ENCODE measurements at regions not wholly inside any gene's neighbourhood (a gene's known extent, or its start where the extent isn't known, plus 50 kb on each side); places are given as distances from the start of the nearest gene placed in this dataset.

GRCh38 chr4:135191596-135191995 is 990.0 kb upstream of the PABPC4L start:
- H3K27ac ChIP-seq (ENCODE audit: low read depth, low read length): no peak overlapping the region
- Mint-ChIP-seq H3K4me3 (ENCODE audit: unreplicated experiment) (no peak overlapping the region), H3K27ac (ENCODE audit: unreplicated experiment) (no peak overlapping the region), H3K27me3 (ENCODE audit: low read depth, unreplicated experiment) (no peaks in the 10 kb centered on the region), H3K9me3 (ENCODE audit: unreplicated experiment) (peaks cover 3% of the 10 kb centered on the region), H3K4me1 (ENCODE audit: low read depth, unreplicated experiment) (peaks cover 20% of the 10 kb centered on the region), H3K36me3 (ENCODE audit: low read depth, unreplicated experiment) (no peaks in the 10 kb centered on the region)
- FAIRE-seq (no peak), DNase-seq (ENCODE audit: low read depth) (no peak)
- no peak overlapping the region for H3K9ac ChIP-seq (ENCODE audit: low read length)
- no peaks in the 10 kb centered on the region for H3K27me3 ChIP-seq (ENCODE audit: insufficient read depth, low read length)
- H3K9me3 ChIP-seq (ENCODE audit: insufficient read depth, low read depth, low read length): no peaks in the 10 kb centered on the region
- no peak overlapping the region for H3K4me2 ChIP-seq (ENCODE audit: low read length)
- H3K36me3 ChIP-seq (ENCODE audit: insufficient read depth, low read length): no peaks in the 10 kb centered on the region
- no peak for TF ChIP-seq CTCF (IDR thresholded peaks at IDR 0.05; ENCODE audit: insufficient read depth, low read depth, low read length)
- TF ChIP-seq EZH2 (IDR thresholded peaks at IDR 0.05; ENCODE audit: insufficient read depth, low read length): no peak
- H3K4me1 ChIP-seq (ENCODE audit: insufficient read depth, low read length): peaks cover 6% of the 10 kb centered on the region
- no peak overlapping the region for H3K4me3 ChIP-seq (ENCODE audit: insufficient read depth, low read depth, low read length)
- H4K20me1 ChIP-seq (ENCODE audit: insufficient read depth, low read length): no peaks in the 10 kb centered on the region
- H2AFZ ChIP-seq (ENCODE audit: low read depth, low read length): no peak overlapping the region
- H3K79me2 ChIP-seq (ENCODE audit: insufficient read depth, low read length): no peaks in the 10 kb centered on the region

DNA sequence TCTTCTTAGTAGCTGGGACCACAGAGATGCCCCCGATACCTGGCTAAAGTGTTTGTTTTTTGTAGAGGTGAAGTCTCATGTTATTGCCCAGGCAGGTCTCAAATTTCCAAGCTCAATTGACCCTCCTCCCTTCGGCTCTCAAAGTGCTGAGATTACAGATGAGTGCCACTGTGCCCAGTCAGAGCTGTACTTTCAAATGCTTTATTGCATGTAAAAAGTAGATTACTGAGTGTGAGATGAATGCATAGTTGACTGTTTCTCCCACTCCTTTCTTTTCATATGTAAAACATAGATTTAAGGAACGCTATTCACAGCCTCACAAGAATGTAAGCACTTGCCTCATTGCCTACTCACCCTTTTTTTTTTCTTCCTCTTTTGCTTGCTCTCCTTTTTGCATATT is 984.4 kb upstream of the PABPC4L start:
- TF ChIP-seq EZH2 (IDR thresholded peaks at IDR 0.05; ENCODE audit: insufficient read depth, low read length): no peak
- TF ChIP-seq CTCF (IDR thresholded peaks at IDR 0.05; ENCODE audit: insufficient read depth, low read depth, low read length): no peak
- Histone ChIP-seq H3K4me2 (ENCODE audit: low read length) (no peak overlapping the region), H3K27me3 (ENCODE audit: insufficient read depth, low read length) (no peaks in the 10 kb centered on the region), H3K9ac (ENCODE audit: low read length) (no peak overlapping the region), H3K79me2 (ENCODE audit: insufficient read depth, low read length) (no peaks in the 10 kb centered on the region), H2AFZ (ENCODE audit: low read depth, low read length) (no peak overlapping the region), H3K4me1 (ENCODE audit: insufficient read depth, low read length) (no peaks in the 10 kb centered on the region), H4K20me1 (ENCODE audit: insufficient read depth, low read length) (no peaks in the 10 kb centered on the region), H3K9me3 (ENCODE audit: insufficient read depth, low read depth, low read length) (no peaks in the 10 kb centered on the region), H3K36me3 (ENCODE audit: insufficient read depth, low read length) (no peaks in the 10 kb centered on the region), H3K4me3 (ENCODE audit: insufficient read depth, low read depth, low read length) (no peak overlapping the region), H3K27ac (ENCODE audit: low read depth, low read length) (no peak overlapping the region)
- Mint-ChIP-seq H3K36me3 (ENCODE audit: low read depth, unreplicated experiment) (no peaks in the 10 kb centered on the region), H3K27ac (ENCODE audit: unreplicated experiment) (no peak overlapping the region), H3K4me1 (ENCODE audit: low read depth, unreplicated experiment) (peaks cover 2% of the 10 kb centered on the region), H3K27me3 (ENCODE audit: low read depth, unreplicated experiment) (no peaks in the 10 kb centered on the region), H3K9me3 (ENCODE audit: unreplicated experiment) (peaks cover 2% of the 10 kb centered on the region), H3K4me3 (ENCODE audit: unreplicated experiment) (no peak overlapping the region)
- no peak for DNase-seq (ENCODE audit: low read depth)
- no peak for FAIRE-seq

DNA sequence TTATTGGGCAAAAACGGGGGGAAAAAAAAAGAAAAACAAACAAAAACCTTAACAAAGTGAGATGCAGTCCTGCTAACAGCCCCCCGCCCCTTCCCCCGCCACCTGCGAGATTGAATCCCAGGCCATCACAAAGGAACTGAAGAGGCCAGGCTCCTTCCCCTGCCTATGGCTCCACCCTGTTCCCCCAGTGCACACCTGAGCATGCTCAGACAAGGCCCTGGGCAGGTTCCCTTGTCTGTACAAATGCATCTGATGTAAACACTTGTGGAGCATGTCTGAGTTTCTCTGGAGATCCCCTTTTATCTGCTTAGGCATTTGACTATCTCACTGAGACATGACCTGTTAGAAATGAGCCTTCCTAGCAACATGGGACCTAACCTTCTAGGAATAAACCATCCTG is 983.7 kb upstream of the PABPC4L start:
- Histone ChIP-seq H3K27me3 (ENCODE audit: insufficient read depth, low read length) (no peaks in the 10 kb centered on the region), H3K79me2 (ENCODE audit: insufficient read depth, low read length) (no peaks in the 10 kb centered on the region), H3K9ac (ENCODE audit: low read length) (no peak overlapping the region), H4K20me1 (ENCODE audit: insufficient read depth, low read length) (no peaks in the 10 kb centered on the region), H3K36me3 (ENCODE audit: insufficient read depth, low read length) (no peaks in the 10 kb centered on the region), H3K9me3 (ENCODE audit: insufficient read depth, low read depth, low read length) (no peaks in the 10 kb centered on the region), H3K27ac (ENCODE audit: low read depth, low read length) (no peak overlapping the region), H3K4me1 (ENCODE audit: insufficient read depth, low read length) (no peaks in the 10 kb centered on the region), H2AFZ (ENCODE audit: low read depth, low read length) (no peak overlapping the region), H3K4me2 (ENCODE audit: low read length) (no peak overlapping the region), H3K4me3 (ENCODE audit: insufficient read depth, low read depth, low read length) (no peak overlapping the region)
- Mint-ChIP-seq H3K9me3 (ENCODE audit: unreplicated experiment) (peaks cover 6% of the 10 kb centered on the region), H3K27ac (ENCODE audit: unreplicated experiment) (no peak overlapping the region), H3K27me3 (ENCODE audit: low read depth, unreplicated experiment) (no peaks in the 10 kb centered on the region), H3K4me3 (ENCODE audit: unreplicated experiment) (no peak overlapping the region), H3K36me3 (ENCODE audit: low read depth, unreplicated experiment) (no peaks in the 10 kb centered on the region), H3K4me1 (ENCODE audit: low read depth, unreplicated experiment) (peaks cover 2% of the 10 kb centered on the region)
- no peak for DNase-seq (ENCODE audit: low read depth)
- no peak for TF ChIP-seq CTCF (IDR thresholded peaks at IDR 0.05; ENCODE audit: insufficient read depth, low read depth, low read length)
- TF ChIP-seq EZH2 (IDR thresholded peaks at IDR 0.05; ENCODE audit: insufficient read depth, low read length): no peak
- no peak for FAIRE-seq

Data from astrocyte (in vitro differentiated cells and primary cell).